ENCODE measurements at regions not wholly inside any gene's neighbourhood (a gene's known extent, or its start where the extent isn't known, plus 50 kb on each side); places are given as distances from the start of the nearest gene placed in this dataset.
"Not testable (repeated sequence)": the region's sequence is repeated elsewhere in the genome, so short reads cannot be mapped to it uniquely, and the experiment has no call there.

DNA sequence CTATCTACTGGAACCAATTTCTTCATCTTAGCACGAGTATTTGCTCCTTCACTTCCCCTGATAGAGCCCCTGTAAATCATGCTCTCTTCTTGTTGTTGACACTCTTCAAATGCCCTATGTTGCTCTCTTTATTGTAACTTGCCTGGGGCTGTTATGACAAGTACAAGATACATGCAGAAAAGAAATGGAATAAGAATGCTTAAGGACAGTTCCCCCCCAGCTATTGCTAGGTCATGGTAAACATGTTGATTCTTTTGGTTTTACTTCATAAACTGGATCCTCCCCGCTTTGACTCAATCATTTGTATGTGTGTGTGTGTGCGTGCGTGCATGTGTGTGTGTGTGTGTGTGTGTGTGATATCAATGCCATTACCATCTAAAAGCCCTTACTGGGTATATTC lies 368.5 kb upstream of the CNTNAP5 start:
- intact Hi-C loops (cut with micrococcal nuclease): no loop called here
- ChIA-PET CTCF (no interaction called here), POLR2A (interaction anchor here (2.0 kb wide), 1 partner anchor 10 kb away, joined by 5 read pairs; no protein-coding TSS in a partner anchor)
- Mint-ChIP-seq H3K9me3 (ENCODE audit: unreplicated experiment) (peaks cover 22% of the 10 kb centered on the region), H3K36me3 (ENCODE audit: insufficient read depth, unreplicated experiment) (no peaks in the 10 kb centered on the region), H3K27ac (ENCODE audit: low read depth, unreplicated experiment) (no peak overlapping the region), H3K4me1 (ENCODE audit: insufficient read depth, unreplicated experiment) (peaks cover 7% of the 10 kb centered on the region), H3K4me3 (ENCODE audit: unreplicated experiment) (no peak overlapping the region), H3K27me3 (ENCODE audit: insufficient read depth, unreplicated experiment) (no peaks in the 10 kb centered on the region)
- no TSS peak for BruUV-seq (replicated peaks)
- TF ChIP-seq, protein P1, sequence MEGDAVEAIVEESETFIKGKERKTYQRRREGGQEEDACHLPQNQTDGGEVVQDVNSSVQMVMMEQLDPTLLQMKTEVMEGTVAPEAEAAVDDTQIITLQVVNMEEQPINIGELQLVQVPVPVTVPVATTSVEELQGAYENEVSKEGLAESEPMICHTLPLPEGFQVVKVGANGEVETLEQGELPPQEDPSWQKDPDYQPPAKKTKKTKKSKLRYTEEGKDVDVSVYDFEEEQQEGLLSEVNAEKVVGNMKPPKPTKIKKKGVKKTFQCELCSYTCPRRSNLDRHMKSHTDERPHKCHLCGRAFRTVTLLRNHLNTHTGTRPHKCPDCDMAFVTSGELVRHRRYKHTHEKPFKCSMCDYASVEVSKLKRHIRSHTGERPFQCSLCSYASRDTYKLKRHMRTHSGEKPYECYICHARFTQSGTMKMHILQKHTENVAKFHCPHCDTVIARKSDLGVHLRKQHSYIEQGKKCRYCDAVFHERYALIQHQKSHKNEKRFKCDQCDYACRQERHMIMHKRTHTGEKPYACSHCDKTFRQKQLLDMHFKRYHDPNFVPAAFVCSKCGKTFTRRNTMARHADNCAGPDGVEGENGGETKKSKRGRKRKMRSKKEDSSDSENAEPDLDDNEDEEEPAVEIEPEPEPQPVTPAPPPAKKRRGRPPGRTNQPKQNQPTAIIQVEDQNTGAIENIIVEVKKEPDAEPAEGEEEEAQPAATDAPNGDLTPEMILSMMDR (IDR thresholded peaks at IDR 0.05; ENCODE audit: unreplicated experiment): no peak
- DNase-seq (ENCODE audit: unreplicated experiment): no peak

DNA sequence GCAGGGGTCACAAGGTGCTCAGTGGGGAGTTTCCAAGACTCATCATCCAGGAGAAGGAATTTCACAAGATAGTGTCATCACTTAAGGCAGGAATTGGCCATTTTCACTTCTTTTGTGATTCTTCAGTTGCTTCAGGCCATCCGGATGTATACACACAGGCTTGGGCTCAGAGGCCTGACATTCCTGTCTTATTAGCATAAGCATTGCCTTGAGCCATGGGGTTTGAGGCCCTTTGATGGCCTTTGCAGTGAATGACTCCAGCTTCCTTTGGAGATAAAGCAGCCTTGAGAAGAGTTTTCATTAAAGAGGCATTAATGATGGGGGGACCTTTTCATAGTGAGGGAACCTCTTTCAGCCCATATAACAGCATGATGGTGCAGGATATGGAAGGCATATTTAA lies 366.0 kb upstream of the CNTNAP5 start:
- Mint-ChIP-seq H3K36me3 (ENCODE audit: insufficient read depth, unreplicated experiment) (no peaks in the 10 kb centered on the region), H3K4me1 (ENCODE audit: insufficient read depth, unreplicated experiment) (peaks cover 4% of the 10 kb centered on the region), H3K27me3 (ENCODE audit: insufficient read depth, unreplicated experiment) (no peaks in the 10 kb centered on the region), H3K4me3 (ENCODE audit: unreplicated experiment) (no peak overlapping the region), H3K27ac (ENCODE audit: low read depth, unreplicated experiment) (no peak overlapping the region), H3K9me3 (ENCODE audit: unreplicated experiment) (peaks cover 22% of the 10 kb centered on the region)
- no peak for DNase-seq (ENCODE audit: unreplicated experiment)
- intact Hi-C loops (cut with micrococcal nuclease): no loop called here
- TF ChIP-seq, protein P1 (IDR thresholded peaks at IDR 0.05; ENCODE audit: unreplicated experiment): no peak
- POLR2A ChIA-PET: no interaction called here
- CTCF ChIA-PET: interaction anchor here (0.6 kb wide), 2 partner anchors 166 to 852 kb away, joined by 3 to 4 read pairs; no protein-coding TSS in a partner anchor
- BruUV-seq (replicated peaks): no TSS peak

DNA sequence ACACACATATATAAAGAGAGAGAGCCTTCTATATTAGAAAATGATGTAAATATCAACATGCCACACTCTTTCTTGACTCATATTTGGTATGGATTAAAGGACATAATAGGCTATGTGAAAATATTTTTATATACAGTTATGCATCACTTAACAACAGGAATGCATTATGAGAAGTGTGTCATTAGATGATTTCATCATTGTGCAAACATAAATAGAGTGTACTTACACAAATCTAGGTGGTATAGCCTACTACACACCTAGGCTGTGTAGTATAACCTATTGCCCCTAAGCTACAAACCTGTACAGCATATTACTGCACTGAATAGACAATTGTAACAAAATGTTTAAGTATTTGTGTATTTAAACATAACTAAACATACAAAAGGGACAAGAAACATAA lies 354.8 kb upstream of the CNTNAP5 start:
- peaks cover 8% of the 10 kb centered on the region for H3K9me3 Mint-ChIP-seq (ENCODE audit: unreplicated experiment)
- peak; percentile 9 for DNase-seq (ENCODE audit: unreplicated experiment)
- intact Hi-C loops (cut with micrococcal nuclease): no loop called here
- H3K36me3 Mint-ChIP-seq (ENCODE audit: insufficient read depth, unreplicated experiment): no peaks in the 10 kb centered on the region
- peaks cover 8% of the 10 kb centered on the region for H3K4me1 Mint-ChIP-seq (ENCODE audit: insufficient read depth, unreplicated experiment)
- BruUV-seq (replicated peaks): no TSS peak
- H3K4me3 Mint-ChIP-seq (ENCODE audit: unreplicated experiment): no peak overlapping the region
- H3K27ac Mint-ChIP-seq (ENCODE audit: low read depth, unreplicated experiment): no peak overlapping the region
- CTCF ChIA-PET: no interaction called here
- TF ChIP-seq, protein P1 (IDR thresholded peaks at IDR 0.05; ENCODE audit: unreplicated experiment): no peak
- POLR2A ChIA-PET: no interaction called here
- H3K27me3 Mint-ChIP-seq (ENCODE audit: insufficient read depth, unreplicated experiment): no peaks in the 10 kb centered on the region

DNA sequence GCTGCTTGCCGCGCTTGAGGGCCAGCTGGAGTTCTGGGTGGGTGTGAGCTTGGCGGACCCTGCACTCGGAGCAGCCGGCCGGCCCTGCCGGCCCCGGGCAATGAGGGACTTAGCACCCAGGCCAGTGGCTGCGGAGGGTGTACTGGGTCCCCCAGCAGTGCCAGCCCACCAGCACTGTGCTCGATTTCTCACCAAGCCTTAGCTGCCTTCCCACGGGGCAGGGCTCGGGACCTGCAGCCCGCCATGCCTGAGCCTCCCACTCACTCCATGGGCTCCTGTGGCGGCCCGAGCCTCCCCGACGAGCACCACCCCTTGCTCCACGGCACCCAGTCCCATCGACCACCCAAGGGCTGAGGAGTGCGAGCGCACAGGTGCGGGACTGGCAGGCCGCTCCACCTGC lies 341.3 kb upstream of the CNTNAP5 start:
- H3K36me3 Mint-ChIP-seq (ENCODE audit: insufficient read depth, unreplicated experiment); BruUV-seq (replicated peaks); H3K4me3 Mint-ChIP-seq (ENCODE audit: unreplicated experiment); H3K4me1 Mint-ChIP-seq (ENCODE audit: insufficient read depth, unreplicated experiment); H3K27ac Mint-ChIP-seq (ENCODE audit: low read depth, unreplicated experiment); intact Hi-C loops (cut with micrococcal nuclease); DNase-seq (ENCODE audit: unreplicated experiment); H3K9me3 Mint-ChIP-seq (ENCODE audit: unreplicated experiment); H3K27me3 Mint-ChIP-seq (ENCODE audit: insufficient read depth, unreplicated experiment); POLR2A ChIA-PET; CTCF ChIA-PET: not testable (repeated sequence)

DNA sequence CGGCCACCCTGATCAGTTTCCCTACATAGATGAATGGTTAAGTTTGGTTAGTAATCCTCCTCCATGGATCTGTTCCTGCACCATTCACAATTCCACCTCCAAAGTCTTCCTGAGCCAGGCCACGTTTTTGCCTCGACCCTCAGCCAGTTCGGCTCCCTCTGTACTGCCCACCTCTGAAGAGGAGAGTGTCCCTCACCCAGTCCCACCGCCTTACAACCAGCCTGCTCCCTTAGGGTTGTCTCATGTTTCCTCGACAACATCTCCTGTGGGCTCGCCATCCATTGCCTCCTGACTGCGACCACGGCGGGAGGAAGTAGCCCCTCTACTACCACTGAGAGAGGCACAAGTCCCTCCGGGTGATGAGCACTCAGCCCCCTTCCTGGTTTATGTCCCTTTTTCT lies 338.0 kb upstream of the CNTNAP5 start:
- no peak for DNase-seq (ENCODE audit: unreplicated experiment)
- ChIA-PET CTCF (interaction anchor here (1.2 to 1.3 kb wide), 2 partner anchors 8 to 26 kb away, joined by 3 to 4 read pairs; no protein-coding TSS in a partner anchor), POLR2A (no interaction called here)
- Mint-ChIP-seq H3K27ac (ENCODE audit: low read depth, unreplicated experiment) (no peak overlapping the region), H3K4me1 (ENCODE audit: insufficient read depth, unreplicated experiment) (no peaks in the 10 kb centered on the region), H3K9me3 (ENCODE audit: unreplicated experiment) (peaks cover 7% of the 10 kb centered on the region), H3K4me3 (ENCODE audit: unreplicated experiment) (no peak overlapping the region), H3K27me3 (ENCODE audit: insufficient read depth, unreplicated experiment) (no peaks in the 10 kb centered on the region), H3K36me3 (ENCODE audit: insufficient read depth, unreplicated experiment) (no peaks in the 10 kb centered on the region)
- BruUV-seq (replicated peaks): no TSS peak
- TF ChIP-seq, protein P1 (IDR thresholded peaks at IDR 0.05; ENCODE audit: unreplicated experiment): no peak
- intact Hi-C loops (cut with micrococcal nuclease): no loop called here

All from MCF 10A (cell line).